Breast epithelium (tissue), 4 donors: ENCODE measurements at regions not wholly inside any gene's neighbourhood (a gene's known extent, or its start where the extent isn't known, plus 50 kb on each side); places are given as distances from the start of the nearest gene placed in this dataset.

ENCODE experiments used
- DNase-seq, 2 donors: peaks; one replicate each; pipeline ENCODE4 v3.0.0-alpha.2; 2019; ENCODE audit warnings: low spot score in 2 of 2
- H3K27ac ChIP-seq, 2 donors: fragments of 200-600 bp; sonication (generic) in 1 of 2; one replicate each; pipeline ENCODE4 v1.5.1; 2016 to 2019; ENCODE audit warnings: mild to moderate bottlenecking in 1 of 2
- H3K27me3 ChIP-seq, 2 donors: fragments of 200-600 bp; sonication (generic) in 1 of 2; one replicate each; pipeline versions ENCODE4 v1.5.1 to v1.6.0; 2017 to 2019; ENCODE audit warnings: control low read depth in 1 of 2, mild to moderate bottlenecking in 1 of 2
- H3K36me3 ChIP-seq: fragments of 200-600 bp; one replicate; pipeline ENCODE4 v1.5.1; 2019
- H3K4me1 ChIP-seq, 2 donors: fragments of 200-600 bp; sonication (generic); one replicate each; pipeline ENCODE4 v1.5.1; 2016 to 2019; ENCODE audit warnings: control low read depth in 1 of 2
- H3K4me3 ChIP-seq, 3 donors: fragments of 200-600 bp; sonication (generic); 1 replicate in 2 of 3; 2 replicates in 1 of 3; pipeline ENCODE4 v1.5.1; 2016 to 2019; ENCODE audit warnings: mild to moderate bottlenecking in 3 of 3, moderate library complexity in 2 of 3
- H3K9me3 ChIP-seq, 2 donors: fragments of 200-600 bp; sonication (generic) in 1 of 2; one replicate each; pipeline ENCODE4 v1.5.1; 2016 to 2019; ENCODE audit warnings: control low read depth in 1 of 2
- CTCF ChIP-seq, 3 donors: fragments of 450-650 bp; IDR thresholded peaks; one replicate each; pipeline ENCODE4 v1.5.1; 2016 to 2017; ENCODE audit warnings: antibody characterized with exemption in 3 of 3, mild to moderate bottlenecking in 3 of 3, moderate library complexity in 3 of 3
- POLR2A ChIP-seq: fragments of 450-650 bp; IDR thresholded peaks from one replicate; pipeline ENCODE4 v1.6.1; 2016; ENCODE audit warnings: antibody characterized with exemption, mild to moderate bottlenecking, moderate library complexity
- POLR2AphosphoS5 ChIP-seq, 3 donors: sonication (generic); formaldehyde crosslinking; IDR thresholded peaks; one replicate each; pipeline ENCODE4 v1.6.1; 2017; ENCODE audit warnings: antibody characterized with exemption in 3 of 3
- intact Hi-C: fragments of 100-400 bp; cut with DNase I; formaldehyde crosslinking; loops from one replicate; pipeline ENCODE4 v1.15.1; 2023; ENCODE audit warnings: low total_unique reads

DNA sequence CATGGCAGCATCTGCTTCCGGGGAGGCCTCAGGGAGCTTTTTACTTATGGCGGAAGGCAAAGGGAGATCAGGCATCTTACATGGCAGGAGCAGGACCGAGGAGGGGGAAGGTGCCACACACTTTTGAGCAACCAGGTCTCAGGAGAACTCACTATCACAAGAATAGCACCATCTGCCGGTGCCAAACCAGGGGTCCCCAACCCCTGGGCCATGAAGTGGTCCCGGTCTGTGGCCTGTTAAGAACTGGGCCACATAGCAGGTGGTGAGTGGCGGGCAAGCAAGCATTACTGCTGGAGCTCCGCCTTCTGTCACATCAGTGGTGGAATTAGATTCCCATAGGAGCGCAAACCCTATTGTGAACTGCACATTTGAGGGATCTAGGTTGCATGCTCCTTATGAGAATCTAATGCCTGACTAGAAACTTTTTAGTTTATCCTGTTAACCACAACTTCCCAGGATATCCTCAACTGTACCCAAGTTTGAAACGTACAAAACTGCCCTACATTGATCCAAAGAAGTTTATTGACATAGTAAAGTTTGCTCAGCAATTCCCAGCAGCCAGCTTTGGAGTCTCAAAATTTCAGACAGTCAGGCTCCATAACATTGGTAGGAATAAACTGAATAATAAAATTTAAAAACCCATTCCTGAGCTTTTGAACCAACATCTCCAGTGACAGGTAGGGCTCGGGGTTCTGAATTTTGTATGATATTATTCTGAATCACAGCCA is 228.4 kb upstream of the TAC1 start:
- TF ChIP-seq POLR2A: no peak
- no peak for TF ChIP-seq POLR2AphosphoS5 (IDR thresholded peaks at IDR 0.05)
- no peak for TF ChIP-seq CTCF (IDR thresholded peaks at IDR 0.05)
- no peak for DNase-seq
- intact Hi-C loops: no loop called here
- H3K4me1 ChIP-seq: no peaks in the 10 kb centered on the region
- no peak overlapping the region for H3K27ac ChIP-seq
- H3K27me3 ChIP-seq: no peaks in the 10 kb centered on the region
- no peaks in the 10 kb centered on the region for H3K9me3 ChIP-seq
- H3K36me3 ChIP-seq: no peaks in the 10 kb centered on the region
- H3K4me3 ChIP-seq: no peak overlapping the region

GRCh38 chr7:97506728-97507127 is 225.2 kb upstream of the TAC1 start:
- Histone ChIP-seq H3K36me3 (no peaks in the 10 kb centered on the region), H3K4me3 (no peak overlapping the region), H3K4me1 (no peaks in the 10 kb centered on the region), H3K27me3 (no peaks in the 10 kb centered on the region), H3K27ac (no peak overlapping the region), H3K9me3 (no peaks in the 10 kb centered on the region)
- TF ChIP-seq POLR2A (no peak), CTCF (IDR thresholded peaks at IDR 0.05) (no peak), POLR2AphosphoS5 (IDR thresholded peaks at IDR 0.05) (no peak)
- intact Hi-C loops: no loop called here
- no peak for DNase-seq

GRCh38 chr7:97512441-97513207 is 219.3 kb upstream of the TAC1 start:
- TF ChIP-seq POLR2A (no peak), CTCF (IDR thresholded peaks at IDR 0.05) (no peak), POLR2AphosphoS5 (IDR thresholded peaks at IDR 0.05) (no peak)
- Histone ChIP-seq H3K4me3 (no peak overlapping the region), H3K9me3 (no peaks in the 10 kb centered on the region), H3K27me3 (peaks cover 0 to 2% of the 10 kb centered on the region in 2 donors), H3K27ac (no peak overlapping the region), H3K36me3 (no peaks in the 10 kb centered on the region), H3K4me1 (no peaks in the 10 kb centered on the region)
- intact Hi-C loops: no loop called here
- no peak for DNase-seq

GRCh38 chr7:97513326-97513725 is 218.6 kb upstream of the TAC1 start:
- DNase-seq: no peak
- H3K27me3 ChIP-seq: peaks cover 0 to 3% of the 10 kb centered on the region in 2 donors
- no peak overlapping the region for H3K4me3 ChIP-seq
- no peak overlapping the region for H3K27ac ChIP-seq
- intact Hi-C loops: no loop called here
- H3K4me1 ChIP-seq: no peaks in the 10 kb centered on the region
- H3K36me3 ChIP-seq: no peaks in the 10 kb centered on the region
- no peaks in the 10 kb centered on the region for H3K9me3 ChIP-seq
- TF ChIP-seq POLR2A (no peak), CTCF (IDR thresholded peaks at IDR 0.05) (no peak), POLR2AphosphoS5 (IDR thresholded peaks at IDR 0.05) (no peak)

DNA sequence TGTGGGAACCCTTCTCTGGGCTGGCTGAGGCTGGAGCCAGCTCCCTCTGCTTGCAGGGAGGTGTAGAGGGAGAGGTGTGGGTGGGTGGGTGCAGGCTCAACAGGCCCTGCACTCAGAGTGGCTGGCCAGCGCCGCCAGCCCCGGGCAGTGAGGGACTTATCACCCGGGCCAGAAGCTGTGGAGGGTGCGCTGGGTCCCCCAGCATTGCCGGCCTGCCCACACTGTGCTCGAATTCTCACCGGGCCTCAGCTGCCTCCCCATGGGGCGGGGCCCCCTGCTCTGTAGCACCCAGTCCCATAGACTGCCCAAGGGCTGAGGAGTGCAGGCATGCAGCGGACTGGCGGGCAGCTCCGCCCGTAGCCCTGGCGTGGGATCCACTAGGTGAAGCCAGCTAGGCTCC is 190.7 kb upstream of the TAC1 start:
- no peaks in the 10 kb centered on the region for H3K27me3 ChIP-seq
- no peak overlapping the region for H3K4me3 ChIP-seq
- no peak for TF ChIP-seq POLR2AphosphoS5 (IDR thresholded peaks at IDR 0.05)
- TF ChIP-seq CTCF (IDR thresholded peaks at IDR 0.05): no peak
- no peak for TF ChIP-seq POLR2A
- no peaks in the 10 kb centered on the region for H3K4me1 ChIP-seq
- H3K27ac ChIP-seq: no peak overlapping the region
- H3K36me3 ChIP-seq: no peaks in the 10 kb centered on the region
- H3K9me3 ChIP-seq: peaks cover 5 to 9% of the 10 kb centered on the region in 2 donors
- intact Hi-C loops: no loop called here
- no peak for DNase-seq
